ENCODE measurements at regions not wholly inside any gene's neighbourhood (a gene's known extent, or its start where the extent isn't known, plus 50 kb on each side); places are given as distances from the start of the nearest gene placed in this dataset.

- Mint-ChIP-seq H3K27me3 (peaks cover 5% of the 10 kb centered on the region), H3K9me3 (ENCODE audit: low read depth) (no peaks in the 10 kb centered on the region), H3K36me3 (ENCODE audit: low read depth) (no peaks in the 10 kb centered on the region), H3K27ac (no peak overlapping the region), H3K4me1 (no peaks in the 10 kb centered on the region), H3K4me3 (no peak overlapping the region)
- ChIA-PET CTCF (no interaction called here), POLR2A (no interaction called here)
- DNase-seq (no peak), ATAC-seq (no peak)
- intact Hi-C loops (cut with DNase I, micrococcal nuclease), result no loop called here
Measured at GRCh38 chr21:17427831-17428483, 84.9 kb upstream of the CXADR start.

- Mint-ChIP-seq H3K4me1 (no peaks in the 10 kb centered on the region), H3K4me3 (no peak overlapping the region), H3K36me3 (ENCODE audit: low read depth) (no peaks in the 10 kb centered on the region), H3K27me3 (peaks cover 5% of the 10 kb centered on the region), H3K27ac (no peak overlapping the region), H3K9me3 (ENCODE audit: low read depth) (no peaks in the 10 kb centered on the region)
- ChIA-PET POLR2A (no interaction called here), CTCF (no interaction called here)
- ATAC-seq (no peak), DNase-seq (no peak)
- intact Hi-C loops (cut with DNase I, micrococcal nuclease), result no loop called here
Measured at GRCh38 chr21:17428484-17428869, 84.4 kb upstream of the CXADR start.

- ChIA-PET CTCF (no interaction called here), POLR2A (no interaction called here)
- Mint-ChIP-seq H3K9me3 (ENCODE audit: low read depth) (no peaks in the 10 kb centered on the region), H3K4me1 (no peaks in the 10 kb centered on the region), H3K27me3 (peaks cover 5% of the 10 kb centered on the region), H3K27ac (no peak overlapping the region), H3K4me3 (no peak overlapping the region), H3K36me3 (ENCODE audit: low read depth) (no peaks in the 10 kb centered on the region)
- DNase-seq (no peak), ATAC-seq (no peak)
- intact Hi-C loops (cut with DNase I, micrococcal nuclease), result no loop called here
Measured at GRCh38 chr21:17428980-17429379, 83.9 kb upstream of the CXADR start.

GRCh38 chr21:17429936-17430335 is 82.9 kb upstream of the CXADR start:
- POLR2A ChIA-PET, result no interaction called here
- ATAC-seq (no peak), DNase-seq (no peak)
- intact Hi-C loops (cut with DNase I, micrococcal nuclease), result no loop called here
- Mint-ChIP-seq H3K4me3 (no peak overlapping the region), H3K27ac (no peak overlapping the region), H3K36me3 (ENCODE audit: low read depth) (no peaks in the 10 kb centered on the region), H3K27me3 (peaks cover 3% of the 10 kb centered on the region), H3K9me3 (ENCODE audit: low read depth) (no peaks in the 10 kb centered on the region), H3K4me1 (no peaks in the 10 kb centered on the region)
- CTCF ChIA-PET, result no interaction called here

GRCh38 chr21:17432732-17433057 is 80.1 kb upstream of the CXADR start:
- Mint-ChIP-seq H3K36me3 (ENCODE audit: low read depth) (no peaks in the 10 kb centered on the region), H3K27me3 (peaks cover 4% of the 10 kb centered on the region), H3K4me1 (no peaks in the 10 kb centered on the region), H3K27ac (no peak overlapping the region), H3K4me3 (no peak overlapping the region), H3K9me3 (ENCODE audit: low read depth) (no peaks in the 10 kb centered on the region)
- ChIA-PET POLR2A (no interaction called here), CTCF (no interaction called here)
- intact Hi-C loops (cut with DNase I, micrococcal nuclease), result no loop called here
- no peak for DNase-seq
- ATAC-seq, result no peak

- ChIA-PET CTCF (interaction anchor here (0.5 kb wide), 1 partner anchor 167 kb away, joined by 3 read pairs; no protein-coding TSS in a partner anchor), POLR2A (no interaction called here)
- ATAC-seq, result no peak
- H3K4me1 Mint-ChIP-seq, result no peaks in the 10 kb centered on the region
- peaks cover 2% of the 10 kb centered on the region for H3K27me3 Mint-ChIP-seq
- H3K4me3 Mint-ChIP-seq, result no peak overlapping the region
- no peaks in the 10 kb centered on the region for H3K9me3 Mint-ChIP-seq (ENCODE audit: low read depth)
- H3K36me3 Mint-ChIP-seq (ENCODE audit: low read depth), result no peaks in the 10 kb centered on the region
- H3K27ac Mint-ChIP-seq, result no peak overlapping the region
- intact Hi-C loops (cut with DNase I, micrococcal nuclease), result no loop called here
- DNase-seq, result no peak
Measured at GRCh38 chr21:17433730-17434129, 79.1 kb upstream of the CXADR start.

- Mint-ChIP-seq H3K27ac (no peak overlapping the region), H3K27me3 (peaks cover 6% of the 10 kb centered on the region), H3K4me3 (no peak overlapping the region), H3K36me3 (ENCODE audit: low read depth) (no peaks in the 10 kb centered on the region), H3K4me1 (no peaks in the 10 kb centered on the region), H3K9me3 (ENCODE audit: low read depth) (no peaks in the 10 kb centered on the region)
- ChIA-PET POLR2A (no interaction called here), CTCF (interaction anchor here (0.7 kb wide), 1 partner anchor 9 kb away, joined by 3 read pairs; no protein-coding TSS in a partner anchor)
- ATAC-seq (no peak), DNase-seq (no peak)
- intact Hi-C loops (cut with DNase I, micrococcal nuclease), result no loop called here
Measured at GRCh38 chr21:17435565-17436543, 77.0 kb upstream of the CXADR start.

GRCh38 chr21:17436626-17437111 is 76.2 kb upstream of the CXADR start:
- Mint-ChIP-seq H3K9me3 (ENCODE audit: low read depth) (no peaks in the 10 kb centered on the region), H3K36me3 (ENCODE audit: low read depth) (no peaks in the 10 kb centered on the region), H3K27me3 (peaks cover 6% of the 10 kb centered on the region), H3K4me1 (no peaks in the 10 kb centered on the region), H3K4me3 (no peak overlapping the region), H3K27ac (no peak overlapping the region)
- ChIA-PET CTCF (no interaction called here), POLR2A (no interaction called here)
- intact Hi-C loops (cut with DNase I, micrococcal nuclease), result no loop called here
- ATAC-seq (no peak), DNase-seq (no peak)

GRCh38 chr21:17438635-17439034 is 74.2 kb upstream of the CXADR start:
- H3K4me3 Mint-ChIP-seq, result no peak overlapping the region

GRCh38 chr21:17440969-17441368 is 71.9 kb upstream of the CXADR start:
- Mint-ChIP-seq H3K36me3 (ENCODE audit: low read depth) (no peaks in the 10 kb centered on the region), H3K4me3 (no peak overlapping the region), H3K27ac (no peak overlapping the region), H3K27me3 (peaks cover 8% of the 10 kb centered on the region), H3K4me1 (no peaks in the 10 kb centered on the region), H3K9me3 (ENCODE audit: low read depth) (no peaks in the 10 kb centered on the region)
- ChIA-PET CTCF (no interaction called here), POLR2A (no interaction called here)
- ATAC-seq (no peak), DNase-seq (no peak)
- intact Hi-C loops (cut with DNase I, micrococcal nuclease), result no loop called here

More at GRCh38 chr21:17438635-17439034, 74.2 kb upstream of the CXADR start:
- Mint-ChIP-seq H3K4me1 (no peaks in the 10 kb centered on the region), H3K9me3 (ENCODE audit: low read depth) (no peaks in the 10 kb centered on the region), H3K36me3 (ENCODE audit: low read depth) (no peaks in the 10 kb centered on the region), H3K27ac (no peak overlapping the region), H3K27me3 (peaks cover 8% of the 10 kb centered on the region)
- ChIA-PET CTCF (no interaction called here), POLR2A (no interaction called here)
- no peak for ATAC-seq
- no peak for DNase-seq
- intact Hi-C loops (cut with DNase I, micrococcal nuclease), result no loop called here

- no peaks in the 10 kb centered on the region for H3K4me1 Mint-ChIP-seq
- H3K36me3 Mint-ChIP-seq (ENCODE audit: low read depth), result no peaks in the 10 kb centered on the region
- intact Hi-C loops (cut with DNase I, micrococcal nuclease), result no loop called here
- DNase-seq (no peak), ATAC-seq (no peak)
- peaks cover 8% of the 10 kb centered on the region for H3K27me3 Mint-ChIP-seq
- no peaks in the 10 kb centered on the region for H3K9me3 Mint-ChIP-seq (ENCODE audit: low read depth)
- ChIA-PET POLR2A (no interaction called here), CTCF (no interaction called here)
- no peak overlapping the region for H3K27ac Mint-ChIP-seq
- no peak overlapping the region for H3K4me3 Mint-ChIP-seq
Measured at GRCh38 chr21:17441370-17441769, 71.5 kb upstream of the CXADR start.

GRCh38 chr21:17442165-17442564 is 70.7 kb upstream of the CXADR start:
- H3K4me1 Mint-ChIP-seq, result no peaks in the 10 kb centered on the region
- ChIA-PET CTCF (no interaction called here), POLR2A (no interaction called here)
- H3K36me3 Mint-ChIP-seq (ENCODE audit: low read depth), result no peaks in the 10 kb centered on the region
- no peak overlapping the region for H3K27ac Mint-ChIP-seq
- intact Hi-C loops (cut with DNase I, micrococcal nuclease), result no loop called here
- no peak for ATAC-seq
- no peak for DNase-seq
- no peaks in the 10 kb centered on the region for H3K9me3 Mint-ChIP-seq (ENCODE audit: low read depth)
- no peak overlapping the region for H3K4me3 Mint-ChIP-seq
- H3K27me3 Mint-ChIP-seq, result peaks cover 8% of the 10 kb centered on the region
